Breast epithelium (tissue), 3 donors: ENCODE measurements at regions not wholly inside any gene's neighbourhood (a gene's known extent, or its start where the extent isn't known, plus 50 kb on each side); places are given as distances from the start of the nearest gene placed in this dataset.

ENCODE experiments used
- CTCF ChIP-seq, 3 donors: fragments of 450-650 bp; IDR thresholded peaks; one replicate each; pipeline ENCODE4 v1.5.1; 2016 to 2017; ENCODE audit warnings: antibody characterized with exemption in 3 of 3, mild to moderate bottlenecking in 3 of 3, moderate library complexity in 3 of 3
- POLR2A ChIP-seq: fragments of 450-650 bp; IDR thresholded peaks from one replicate; pipeline ENCODE4 v1.6.1; 2016; ENCODE audit warnings: antibody characterized with exemption, mild to moderate bottlenecking, moderate library complexity
- POLR2AphosphoS5 ChIP-seq, 3 donors: sonication (generic); formaldehyde crosslinking; IDR thresholded peaks; one replicate each; pipeline ENCODE4 v1.6.1; 2017; ENCODE audit warnings: antibody characterized with exemption in 3 of 3

- TF ChIP-seq CTCF (IDR thresholded peaks at IDR 0.05) (no peak), POLR2AphosphoS5 (IDR thresholded peaks at IDR 0.05) (no peak), POLR2A (no peak)
Observed at GRCh38 chr6:85744433-85744970, 101.8 kb upstream of the SYNCRIP start.
